Parathyroid adenoma (tissue), 2 donors: ENCODE measurements at regions not wholly inside any gene's neighbourhood (a gene's known extent, or its start where the extent isn't known, plus 50 kb on each side); places are given as distances from the start of the nearest gene placed in this dataset.

Experiments used
- H2AFZ ChIP-seq: fragments of 300-600 bp; sonication (generic); one replicate; pipeline ENCODE4 v1.7.0; 2017; ENCODE audit warnings: antibody characterized with exemption, mild to moderate bottlenecking
- H3K27ac ChIP-seq: fragments of 300-600 bp; sonication (generic); one replicate; pipeline ENCODE4 v1.7.0; 2017
- H3K27me3 ChIP-seq: fragments of 300-600 bp; sonication (generic); one replicate; pipeline ENCODE4 v1.7.0; 2017; ENCODE audit warnings: low read length; ENCODE audit not compliant: control insufficient read depth, insufficient read depth
- H3K36me3 ChIP-seq: fragments of 300-600 bp; sonication (generic); one replicate; pipeline ENCODE4 v1.7.0; 2017; ENCODE audit warnings: low read length; ENCODE audit not compliant: control insufficient read depth, insufficient read depth
- H3K4me1 ChIP-seq: fragments of 300-600 bp; sonication (generic); one replicate; pipeline ENCODE4 v1.7.0; 2017; ENCODE audit warnings: control low read depth
- H3K4me2 ChIP-seq: fragments of 300-600 bp; sonication (generic); one replicate; pipeline ENCODE4 v1.7.0; 2017; ENCODE audit warnings: low read length
- H3K4me3 ChIP-seq: fragments of 300-600 bp; sonication (generic); one replicate; pipeline ENCODE4 v1.7.0; 2017; ENCODE audit warnings: low read depth, low read length
- H3K79me2 ChIP-seq: fragments of 300-600 bp; sonication (generic); one replicate; pipeline ENCODE4 v1.7.0; 2017; ENCODE audit warnings: control low read depth
- H3K9ac ChIP-seq: fragments of 300-600 bp; sonication (generic); one replicate; pipeline ENCODE4 v1.7.0; 2017; ENCODE audit warnings: mild to moderate bottlenecking
- H3K9me3 ChIP-seq: fragments of 300-600 bp; sonication (generic); one replicate; pipeline ENCODE4 v1.7.0; 2017; ENCODE audit warnings: low read length; ENCODE audit not compliant: control insufficient read depth
- CTCF ChIP-seq: fragments of 300-600 bp; sonication (generic); IDR thresholded peaks from one replicate; pipeline ENCODE4 v1.7.0; 2017; ENCODE audit warnings: antibody characterized with exemption, mild to moderate bottlenecking
- donor health status: primary hyperparathyroidism.

- no peak overlapping the region for H3K9ac ChIP-seq
- H3K4me3 ChIP-seq, result no peak overlapping the region
- no peaks in the 10 kb centered on the region for H3K9me3 ChIP-seq
- no peaks in the 10 kb centered on the region for H3K27me3 ChIP-seq
- H3K79me2 ChIP-seq, result no peaks in the 10 kb centered on the region
- H3K4me2 ChIP-seq, result no peak overlapping the region
- no peak for TF ChIP-seq CTCF
- H2AFZ ChIP-seq, result no peak overlapping the region
- H3K4me1 ChIP-seq, result no peaks in the 10 kb centered on the region
- no peak overlapping the region for H3K27ac ChIP-seq
- no peaks in the 10 kb centered on the region for H3K36me3 ChIP-seq
Observed at GRCh38 chr22:47899894-47900293, 1137.4 kb downstream of the TBC1D22A start.

GRCh38 chr22:47898946-47899345, 1136.5 kb downstream of the TBC1D22A start:
- Histone ChIP-seq H3K79me2 (no peaks in the 10 kb centered on the region), H3K9ac (no peak overlapping the region), H3K4me3 (no peak overlapping the region), H2AFZ (no peak overlapping the region), H3K9me3 (no peaks in the 10 kb centered on the region), H3K4me1 (no peaks in the 10 kb centered on the region), H3K27ac (no peak overlapping the region), H3K27me3 (no peaks in the 10 kb centered on the region), H3K36me3 (no peaks in the 10 kb centered on the region), H3K4me2 (no peak overlapping the region)
- no peak for TF ChIP-seq CTCF

DNA sequence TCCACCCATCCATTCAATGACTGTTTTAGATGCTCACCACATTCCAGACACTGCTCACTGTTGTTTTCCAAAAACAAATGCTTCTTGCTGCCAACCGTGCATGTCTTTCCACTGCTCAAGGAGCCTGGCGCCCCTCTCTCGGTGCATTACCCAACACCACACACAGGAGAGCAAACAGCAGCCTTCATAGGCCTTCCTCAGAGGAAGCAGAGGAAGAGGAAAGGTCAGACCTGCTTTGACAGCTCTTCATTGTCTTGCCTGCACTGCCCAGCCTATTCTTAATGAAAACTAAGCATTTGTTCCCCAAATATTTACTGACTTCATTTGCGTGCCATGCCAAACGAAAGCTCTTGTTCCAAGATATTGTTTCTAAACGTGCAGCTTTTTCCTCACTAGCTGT, 1129.2 kb downstream of the TBC1D22A start:
- no peaks in the 10 kb centered on the region for H3K27me3 ChIP-seq
- no peaks in the 10 kb centered on the region for H3K9me3 ChIP-seq
- H3K27ac ChIP-seq, result no peak overlapping the region
- no peak overlapping the region for H2AFZ ChIP-seq
- no peaks in the 10 kb centered on the region for H3K79me2 ChIP-seq
- no peak for TF ChIP-seq CTCF
- no peak overlapping the region for H3K9ac ChIP-seq
- H3K4me3 ChIP-seq, result no peak overlapping the region
- H3K36me3 ChIP-seq, result no peaks in the 10 kb centered on the region
- H3K4me2 ChIP-seq, result no peak overlapping the region
- no peaks in the 10 kb centered on the region for H3K4me1 ChIP-seq

DNA sequence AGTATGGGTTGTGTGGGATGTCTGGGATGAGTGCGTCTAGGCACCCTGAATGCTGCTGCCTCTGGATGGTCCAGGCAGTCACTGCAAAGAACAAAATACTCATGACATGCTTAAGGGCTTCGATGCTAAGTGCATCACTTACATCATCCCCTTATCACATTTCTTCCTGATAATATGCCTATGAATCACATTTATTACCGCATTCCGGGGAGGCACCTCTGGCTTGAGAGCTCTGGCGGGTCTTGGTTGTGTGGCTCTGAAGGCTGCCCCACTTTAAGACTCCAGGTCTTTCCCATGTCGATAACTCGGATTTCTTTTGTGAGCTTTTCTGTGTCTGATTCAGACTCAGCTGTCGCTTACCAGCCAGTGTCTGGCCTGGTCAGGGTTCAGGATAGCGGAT, 1126.4 kb downstream of the TBC1D22A start:
- H3K36me3 ChIP-seq, result no peaks in the 10 kb centered on the region
- H3K79me2 ChIP-seq, result no peaks in the 10 kb centered on the region
- no peak overlapping the region for H3K27ac ChIP-seq
- no peaks in the 10 kb centered on the region for H3K27me3 ChIP-seq
- no peaks in the 10 kb centered on the region for H3K4me1 ChIP-seq
- H3K9ac ChIP-seq, result no peak overlapping the region
- H3K9me3 ChIP-seq, result no peaks in the 10 kb centered on the region
- TF ChIP-seq CTCF, result no peak
- no peak overlapping the region for H3K4me2 ChIP-seq
- H3K4me3 ChIP-seq, result no peak overlapping the region
- no peak overlapping the region for H2AFZ ChIP-seq

DNA sequence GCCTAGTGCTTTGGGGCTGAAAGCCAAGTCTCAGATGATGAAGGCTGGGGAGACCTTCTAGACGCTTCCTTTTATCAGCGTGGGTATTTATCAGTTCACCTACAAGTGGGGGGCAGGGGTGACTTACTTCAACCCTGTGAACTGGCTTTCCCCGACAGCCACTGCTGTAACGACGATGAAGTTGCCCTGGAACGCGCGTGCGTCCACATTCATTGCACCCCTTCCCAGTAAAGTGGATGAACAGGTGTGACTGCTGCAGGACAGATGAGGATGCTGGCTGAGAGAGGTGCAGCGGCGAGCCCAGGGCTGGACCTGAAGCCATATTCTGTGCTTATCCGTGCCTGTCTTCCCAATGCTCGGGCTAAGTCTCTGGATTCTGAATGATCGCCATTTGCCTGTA, 1122.3 kb downstream of the TBC1D22A start:
- TF ChIP-seq CTCF, result no peak
- Histone ChIP-seq H3K27me3 (no peaks in the 10 kb centered on the region), H3K9ac (no peak overlapping the region), H3K4me3 (no peak overlapping the region), H3K9me3 (no peaks in the 10 kb centered on the region), H3K4me1 (no peaks in the 10 kb centered on the region), H3K36me3 (no peaks in the 10 kb centered on the region), H2AFZ (no peak overlapping the region), H3K79me2 (no peaks in the 10 kb centered on the region), H3K4me2 (no peak overlapping the region), H3K27ac (no peak overlapping the region)
